MM.1S (cell line): ENCODE measurements at regions not wholly inside any gene's neighbourhood (a gene's known extent, or its start where the extent isn't known, plus 50 kb on each side); places are given as distances from the start of the nearest gene placed in this dataset.

Source experiments
- EZH2phosphoT487 ChIP-seq: fragments of 300-600 bp; sonication (generic); IDR thresholded peaks from 2 replicates; pipeline ENCODE4 v1.6.1; 2018; ENCODE audit warnings: antibody characterized with exemption, low read length
- TF ChIP-seq, protein P1 (sequence below): fragments of 300-600 bp; sonication (generic); IDR thresholded peaks from 2 replicates; pipeline ENCODE4 v1.5.1; 2016; ENCODE audit warnings: antibody characterized with exemption, low read length, mixed read lengths

- TF ChIP-seq, protein P1, sequence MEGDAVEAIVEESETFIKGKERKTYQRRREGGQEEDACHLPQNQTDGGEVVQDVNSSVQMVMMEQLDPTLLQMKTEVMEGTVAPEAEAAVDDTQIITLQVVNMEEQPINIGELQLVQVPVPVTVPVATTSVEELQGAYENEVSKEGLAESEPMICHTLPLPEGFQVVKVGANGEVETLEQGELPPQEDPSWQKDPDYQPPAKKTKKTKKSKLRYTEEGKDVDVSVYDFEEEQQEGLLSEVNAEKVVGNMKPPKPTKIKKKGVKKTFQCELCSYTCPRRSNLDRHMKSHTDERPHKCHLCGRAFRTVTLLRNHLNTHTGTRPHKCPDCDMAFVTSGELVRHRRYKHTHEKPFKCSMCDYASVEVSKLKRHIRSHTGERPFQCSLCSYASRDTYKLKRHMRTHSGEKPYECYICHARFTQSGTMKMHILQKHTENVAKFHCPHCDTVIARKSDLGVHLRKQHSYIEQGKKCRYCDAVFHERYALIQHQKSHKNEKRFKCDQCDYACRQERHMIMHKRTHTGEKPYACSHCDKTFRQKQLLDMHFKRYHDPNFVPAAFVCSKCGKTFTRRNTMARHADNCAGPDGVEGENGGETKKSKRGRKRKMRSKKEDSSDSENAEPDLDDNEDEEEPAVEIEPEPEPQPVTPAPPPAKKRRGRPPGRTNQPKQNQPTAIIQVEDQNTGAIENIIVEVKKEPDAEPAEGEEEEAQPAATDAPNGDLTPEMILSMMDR: no peak
- no peak for TF ChIP-seq EZH2phosphoT487
These were observed 104.6 kb downstream of the DMRT2 start for GRCh38 chr9:1154739-1155138.
